Prostate gland (tissue), 2 donors: ENCODE measurements at regions not wholly inside any gene's neighbourhood (a gene's known extent, or its start where the extent isn't known, plus 50 kb on each side); places are given as distances from the start of the nearest gene placed in this dataset.

Experiments
- POLR2A ChIP-seq: fragments of 450-650 bp; IDR thresholded peaks from one replicate; pipeline ENCODE4 v1.6.1; 2016; ENCODE audit warnings: antibody characterized with exemption, mild to moderate bottlenecking
- POLR2AphosphoS5 ChIP-seq: sonication (generic); formaldehyde crosslinking; IDR thresholded peaks from one replicate; pipeline ENCODE4 v1.6.1; 2017; ENCODE audit warnings: antibody characterized with exemption
- TF ChIP-seq, protein P1 (sequence below), 4 experiments: fragments of 200-600 bp in 2 of 4; fragments of 450-650 bp in 2 of 4; sonication (generic) in 2 of 4; IDR thresholded peaks; 1 replicate in 3 of 4; 2 replicates in 1 of 4; pipeline ENCODE4 v1.5.1; 2016 to 2019; ENCODE audit warnings: antibody characterized with exemption in 4 of 4, mild to moderate bottlenecking in 2 of 4, moderate library complexity in 2 of 4

GRCh38 chr20:5465604-5465927, 145.2 kb downstream of the GPCPD1 start:
- TF ChIP-seq, protein P1, sequence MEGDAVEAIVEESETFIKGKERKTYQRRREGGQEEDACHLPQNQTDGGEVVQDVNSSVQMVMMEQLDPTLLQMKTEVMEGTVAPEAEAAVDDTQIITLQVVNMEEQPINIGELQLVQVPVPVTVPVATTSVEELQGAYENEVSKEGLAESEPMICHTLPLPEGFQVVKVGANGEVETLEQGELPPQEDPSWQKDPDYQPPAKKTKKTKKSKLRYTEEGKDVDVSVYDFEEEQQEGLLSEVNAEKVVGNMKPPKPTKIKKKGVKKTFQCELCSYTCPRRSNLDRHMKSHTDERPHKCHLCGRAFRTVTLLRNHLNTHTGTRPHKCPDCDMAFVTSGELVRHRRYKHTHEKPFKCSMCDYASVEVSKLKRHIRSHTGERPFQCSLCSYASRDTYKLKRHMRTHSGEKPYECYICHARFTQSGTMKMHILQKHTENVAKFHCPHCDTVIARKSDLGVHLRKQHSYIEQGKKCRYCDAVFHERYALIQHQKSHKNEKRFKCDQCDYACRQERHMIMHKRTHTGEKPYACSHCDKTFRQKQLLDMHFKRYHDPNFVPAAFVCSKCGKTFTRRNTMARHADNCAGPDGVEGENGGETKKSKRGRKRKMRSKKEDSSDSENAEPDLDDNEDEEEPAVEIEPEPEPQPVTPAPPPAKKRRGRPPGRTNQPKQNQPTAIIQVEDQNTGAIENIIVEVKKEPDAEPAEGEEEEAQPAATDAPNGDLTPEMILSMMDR (IDR thresholded peaks at IDR 0.05): no peak
- TF ChIP-seq POLR2AphosphoS5: no peak
- TF ChIP-seq POLR2A: no peak
